ENCODE measurements at regions not wholly inside any gene's neighbourhood (a gene's known extent, or its start where the extent isn't known, plus 50 kb on each side); places are given as distances from the start of the nearest gene placed in this dataset.
"Not testable (repeated sequence)": the region's sequence is repeated elsewhere in the genome, so short reads cannot be mapped to it uniquely, and the experiment has no call there.

DNA sequence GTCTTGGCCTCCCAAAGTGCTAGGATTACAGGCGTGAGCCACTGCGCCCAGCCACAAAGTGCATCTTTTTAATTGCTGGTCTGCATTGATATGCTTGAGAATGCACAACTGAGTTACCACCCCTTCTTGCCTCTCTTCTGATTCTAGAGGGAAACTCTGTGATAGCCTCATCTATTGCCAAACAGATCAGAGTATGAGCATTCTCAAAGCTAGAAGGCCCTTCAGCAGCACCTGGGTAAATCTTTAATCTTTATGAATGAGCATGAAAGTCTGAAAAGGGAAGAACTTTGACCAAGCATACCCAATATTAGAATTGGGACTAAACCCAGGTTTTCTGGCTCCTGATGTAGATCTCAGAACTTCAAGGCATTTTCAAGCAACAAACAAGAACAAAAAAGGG is 298.3 kb upstream of the TNC start:
- no peak for DNase-seq
- Mint-ChIP-seq H3K36me3 (ENCODE audit: insufficient read depth in 1 of 3, low read depth in 3 of 3) (peaks cover 2 to 11% (median 9%) of the 10 kb centered on the region in 3 experiments; a peak in 5 of 7 replicates), H3K9me3 (peaks cover 4 to 17% of the 10 kb centered on the region in 2 experiments), H3K4me1 (peaks cover 0 to 7% of the 10 kb centered on the region in 2 experiments; a peak in 2 of 4 replicates), H3K27me3 (ENCODE audit: low read depth) (no peaks in the 10 kb centered on the region), H3K27ac (no peak overlapping the region), H3K4me3 (no peak overlapping the region)
- H3K79me2 ChIP-seq (ENCODE audit: insufficient read depth, low read length), result no peaks in the 10 kb centered on the region
- no peak overlapping the region for H3K18ac ChIP-seq (ENCODE audit: insufficient read length, low read depth, low read length)
- H2BK15ac ChIP-seq (ENCODE audit: low read depth, low read length), result no peak overlapping the region
- H4K8ac ChIP-seq (replicated peaks; ENCODE audit: insufficient read length, low read depth, low read length), result no peak overlapping the region
- no peak overlapping the region for H4K91ac ChIP-seq (ENCODE audit: insufficient read length, low read depth, low read length)
- peaks cover 6% of the 10 kb centered on the region for H3K9me3 ChIP-seq (ENCODE audit: control insufficient read depth, low read depth, low read length)
- no peaks in the 10 kb centered on the region; the same call in 1 of the 2 replicates for H3K4me1 ChIP-seq (ENCODE audit: insufficient read depth, low read length)
- H4K5ac ChIP-seq (ENCODE audit: insufficient read length, low read depth, low read length), result no peak overlapping the region
- no peak overlapping the region for H2BK5ac ChIP-seq (ENCODE audit: insufficient read length, low read length)
- H3K14ac ChIP-seq (ENCODE audit: insufficient read depth, low read length), result no peak overlapping the region
- no peak overlapping the region for H3K56ac ChIP-seq (ENCODE audit: insufficient read length, low read depth, low read length)
- H3K9ac ChIP-seq (ENCODE audit: extremely low read depth, insufficient read length, low read length), result no peak overlapping the region
- H2BK12ac ChIP-seq (ENCODE audit: insufficient read length, low read depth, low read length), result no peak overlapping the region
- no peak overlapping the region for H3K23ac ChIP-seq (ENCODE audit: insufficient read length, low read depth, low read length)
- no peak overlapping the region for H2AFZ ChIP-seq (ENCODE audit: low read length)
- no peaks in the 10 kb centered on the region for H3K27me3 ChIP-seq (ENCODE audit: insufficient read depth, low read length)
- no peak overlapping the region for H3T11ph ChIP-seq (ENCODE audit: low read length)
- no peak overlapping the region for H2BK120ac ChIP-seq (ENCODE audit: low read depth, low read length, poor library complexity, severe bottlenecking)
- TF ChIP-seq, protein P1, sequence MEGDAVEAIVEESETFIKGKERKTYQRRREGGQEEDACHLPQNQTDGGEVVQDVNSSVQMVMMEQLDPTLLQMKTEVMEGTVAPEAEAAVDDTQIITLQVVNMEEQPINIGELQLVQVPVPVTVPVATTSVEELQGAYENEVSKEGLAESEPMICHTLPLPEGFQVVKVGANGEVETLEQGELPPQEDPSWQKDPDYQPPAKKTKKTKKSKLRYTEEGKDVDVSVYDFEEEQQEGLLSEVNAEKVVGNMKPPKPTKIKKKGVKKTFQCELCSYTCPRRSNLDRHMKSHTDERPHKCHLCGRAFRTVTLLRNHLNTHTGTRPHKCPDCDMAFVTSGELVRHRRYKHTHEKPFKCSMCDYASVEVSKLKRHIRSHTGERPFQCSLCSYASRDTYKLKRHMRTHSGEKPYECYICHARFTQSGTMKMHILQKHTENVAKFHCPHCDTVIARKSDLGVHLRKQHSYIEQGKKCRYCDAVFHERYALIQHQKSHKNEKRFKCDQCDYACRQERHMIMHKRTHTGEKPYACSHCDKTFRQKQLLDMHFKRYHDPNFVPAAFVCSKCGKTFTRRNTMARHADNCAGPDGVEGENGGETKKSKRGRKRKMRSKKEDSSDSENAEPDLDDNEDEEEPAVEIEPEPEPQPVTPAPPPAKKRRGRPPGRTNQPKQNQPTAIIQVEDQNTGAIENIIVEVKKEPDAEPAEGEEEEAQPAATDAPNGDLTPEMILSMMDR (conservative IDR thresholded peaks at IDR 0.05), result no peak
- H3K4ac ChIP-seq (ENCODE audit: low read depth, low read length), result no peak overlapping the region
- no peak overlapping the region for H3K4me2 ChIP-seq (ENCODE audit: insufficient read depth, insufficient read length, low read length)
- no peaks in the 10 kb centered on the region for H3K79me1 ChIP-seq (ENCODE audit: insufficient read depth, low read depth, low read length, poor library complexity, severe bottlenecking)
- no peaks in the 10 kb centered on the region for H4K20me1 ChIP-seq (ENCODE audit: control insufficient read depth, insufficient read depth, insufficient read length)
- H2BK20ac ChIP-seq (ENCODE audit: low read depth, low read length, poor library complexity, severe bottlenecking), result no peak overlapping the region
- no CpG with 5 or more reads among the region's 2 CpGs for WGBS (ENCODE audit: extremely low coverage, insufficient read length, low lambda C conversion rate)
- no peaks in the 10 kb centered on the region for H3K23me2 ChIP-seq (ENCODE audit: insufficient read length, low read depth, low read length, poor library complexity, severe bottlenecking)
- no peak overlapping the region for H2AK5ac ChIP-seq (ENCODE audit: insufficient read length, low read length)
- no peak overlapping the region for H3K27ac ChIP-seq (ENCODE audit: insufficient read length, low read depth, low read length)

DNA sequence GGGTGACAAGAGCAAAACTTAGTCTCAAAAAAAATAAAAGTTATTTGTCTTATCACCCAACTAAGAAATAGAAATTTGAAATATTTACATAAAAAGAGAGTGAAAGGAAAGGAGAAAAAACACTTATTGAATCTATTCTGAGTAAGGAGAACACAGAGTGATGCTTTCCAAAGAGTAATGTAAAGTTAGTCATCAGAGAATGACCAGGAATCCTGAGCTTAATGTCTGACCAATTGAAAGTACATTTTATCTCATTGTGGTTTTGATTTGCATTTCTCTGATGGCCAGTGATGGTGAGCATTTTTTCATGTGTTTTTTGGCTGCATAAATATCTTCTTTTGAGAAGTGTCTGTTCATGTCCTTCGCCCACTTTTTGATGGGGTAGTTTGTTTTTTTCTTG is 300.2 kb upstream of the TNC start:
- not testable (repeated sequence) for H3K4me1 Mint-ChIP-seq; H3K23ac ChIP-seq (ENCODE audit: insufficient read length, low read depth, low read length); H3K23me2 ChIP-seq (ENCODE audit: insufficient read length, low read depth, low read length, poor library complexity, severe bottlenecking); H4K20me1 ChIP-seq (ENCODE audit: control insufficient read depth, insufficient read depth, insufficient read length); H3K79me1 ChIP-seq (ENCODE audit: insufficient read depth, low read depth, low read length, poor library complexity, severe bottlenecking); H2BK5ac ChIP-seq (ENCODE audit: insufficient read length, low read length); H3K27ac Mint-ChIP-seq; H3K14ac ChIP-seq (ENCODE audit: insufficient read depth, low read length); H2BK12ac ChIP-seq (ENCODE audit: insufficient read length, low read depth, low read length); H3K4me2 ChIP-seq (ENCODE audit: insufficient read depth, insufficient read length, low read length); H3K18ac ChIP-seq (ENCODE audit: insufficient read length, low read depth, low read length); DNase-seq; H3K79me2 ChIP-seq (ENCODE audit: insufficient read depth, low read length); H3K56ac ChIP-seq (ENCODE audit: insufficient read length, low read depth, low read length); H3K4me3 Mint-ChIP-seq; H3T11ph ChIP-seq (ENCODE audit: low read length); H2AFZ ChIP-seq (ENCODE audit: low read length); H3K9ac ChIP-seq (ENCODE audit: extremely low read depth, insufficient read length, low read length); H3K27ac ChIP-seq (ENCODE audit: insufficient read length, low read depth, low read length); H4K5ac ChIP-seq (ENCODE audit: insufficient read length, low read depth, low read length); H3K27me3 ChIP-seq (ENCODE audit: insufficient read depth, low read length); H3K9me3 ChIP-seq (ENCODE audit: control insufficient read depth, low read depth, low read length); H2BK15ac ChIP-seq (ENCODE audit: low read depth, low read length); H3K27me3 Mint-ChIP-seq (ENCODE audit: low read depth); H4K8ac ChIP-seq (replicated peaks; ENCODE audit: insufficient read length, low read depth, low read length); H3K4ac ChIP-seq (ENCODE audit: low read depth, low read length); H3K4me1 ChIP-seq (ENCODE audit: insufficient read depth, low read length); H2AK5ac ChIP-seq (ENCODE audit: insufficient read length, low read length); H2BK20ac ChIP-seq (ENCODE audit: low read depth, low read length, poor library complexity, severe bottlenecking); H2BK120ac ChIP-seq (ENCODE audit: low read depth, low read length, poor library complexity, severe bottlenecking); H4K91ac ChIP-seq (ENCODE audit: insufficient read length, low read depth, low read length)
- Mint-ChIP-seq H3K9me3 (peaks cover 9 to 22% of the 10 kb centered on the region in 2 experiments), H3K36me3 (ENCODE audit: insufficient read depth in 1 of 3, low read depth in 3 of 3) (peaks cover 2 to 11% (median 9%) of the 10 kb centered on the region in 3 experiments; a peak in 5 of 7 replicates)
- WGBS (ENCODE audit: extremely low coverage, insufficient read length, low lambda C conversion rate), result no CpG with 5 or more reads among the region's 1 CpG
